HG03457 (cell line): ENCODE measurements at regions not wholly inside any gene's neighbourhood (a gene's known extent, or its start where the extent isn't known, plus 50 kb on each side); places are given as distances from the start of the nearest gene placed in this dataset.
"Not testable (repeated sequence)": the region's sequence is repeated elsewhere in the genome, so short reads cannot be mapped to it uniquely, and the experiment has no call there.

Experiments
- ATAC-seq: cut with Tn5 transposase; IDR thresholded peaks from one replicate; pipeline ENCODE4 v1.9.1; 2021; ENCODE audit warnings: moderate number of reproducible peaks; ENCODE audit not compliant: unreplicated experiment

DNA sequence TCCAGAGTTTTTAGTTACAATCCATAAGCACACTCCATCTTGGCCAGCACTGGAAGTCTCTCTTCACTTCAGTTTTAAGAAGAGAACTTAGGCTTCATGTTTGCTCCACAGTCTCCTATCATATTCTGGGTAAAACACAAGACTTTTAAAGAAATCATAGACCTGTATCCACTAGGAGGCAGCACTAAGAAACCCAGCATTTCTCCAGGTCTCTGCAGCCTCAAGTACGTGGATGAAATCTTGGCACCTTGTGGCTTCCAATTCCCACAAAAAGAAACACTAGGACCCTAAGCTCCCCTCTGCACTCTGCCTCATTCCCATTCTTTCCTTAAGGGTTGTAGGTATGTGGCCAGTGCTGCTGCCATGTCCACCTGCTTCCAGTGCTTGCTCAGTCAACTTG, 367.3 kb upstream of the CASK start:
- ATAC-seq, result no peak

DNA sequence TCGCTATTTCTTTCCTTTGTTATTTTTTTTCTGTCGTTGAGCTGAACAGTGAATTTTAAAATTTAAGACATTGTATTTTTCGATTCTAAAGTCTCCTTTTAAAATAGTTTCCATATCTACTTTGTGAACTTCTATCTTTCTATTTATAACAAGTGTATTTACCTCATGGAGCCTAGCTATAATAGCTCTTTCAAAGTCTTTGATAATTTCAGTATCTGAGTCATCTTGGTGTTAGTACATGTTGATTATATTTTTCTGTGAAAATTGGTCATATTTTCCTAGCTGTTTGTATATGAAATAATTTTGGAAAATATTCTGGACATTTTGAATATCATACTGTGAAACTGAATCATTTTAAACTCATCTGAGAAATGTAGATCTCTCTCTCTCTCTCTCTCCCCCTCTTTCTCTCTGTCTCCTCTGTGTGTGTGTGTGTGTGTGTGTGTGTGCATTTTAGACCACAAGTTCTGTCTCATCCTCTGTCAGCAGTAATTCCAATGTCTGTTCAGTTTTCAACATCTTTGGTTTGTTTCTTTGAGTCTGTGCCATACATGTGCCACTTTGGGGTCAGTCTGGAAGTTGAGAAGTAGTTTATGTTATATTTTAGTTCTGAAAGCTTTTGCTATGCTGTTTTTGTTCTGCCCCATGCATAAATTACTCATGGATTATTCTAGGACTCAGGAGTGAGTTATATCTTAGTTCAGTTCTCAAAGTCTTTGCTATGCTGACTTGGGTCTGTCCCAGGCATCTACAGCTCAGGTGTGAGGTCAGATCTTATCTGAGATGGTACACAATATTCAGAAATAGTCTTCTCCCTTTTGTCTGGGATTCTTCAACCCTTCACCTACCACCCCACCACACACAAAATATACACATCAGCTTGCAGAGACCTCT, 366.4 kb upstream of the CASK start:
- no peak for ATAC-seq

DNA sequence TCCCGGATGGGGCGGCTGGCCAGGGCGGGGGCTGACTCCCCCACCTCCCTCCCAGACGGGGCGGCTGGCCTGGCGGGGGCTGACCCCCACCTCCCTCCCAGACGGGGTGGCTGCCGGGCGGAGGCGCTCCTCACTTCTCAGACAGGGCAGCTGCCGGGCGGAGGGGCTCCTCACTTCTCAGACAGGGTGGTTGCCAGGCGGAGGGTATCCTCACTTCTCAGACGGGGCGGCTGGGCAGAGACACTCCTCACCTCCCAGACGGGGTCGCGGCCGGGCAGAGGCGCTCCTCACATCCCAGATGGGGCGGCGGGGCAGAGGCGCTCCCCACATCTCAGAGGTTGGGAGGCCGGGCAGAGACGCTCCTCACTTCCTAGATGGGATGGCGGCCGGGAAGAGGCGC, 362.3 kb upstream of the CASK start:
- ATAC-seq, result not testable (repeated sequence)

DNA sequence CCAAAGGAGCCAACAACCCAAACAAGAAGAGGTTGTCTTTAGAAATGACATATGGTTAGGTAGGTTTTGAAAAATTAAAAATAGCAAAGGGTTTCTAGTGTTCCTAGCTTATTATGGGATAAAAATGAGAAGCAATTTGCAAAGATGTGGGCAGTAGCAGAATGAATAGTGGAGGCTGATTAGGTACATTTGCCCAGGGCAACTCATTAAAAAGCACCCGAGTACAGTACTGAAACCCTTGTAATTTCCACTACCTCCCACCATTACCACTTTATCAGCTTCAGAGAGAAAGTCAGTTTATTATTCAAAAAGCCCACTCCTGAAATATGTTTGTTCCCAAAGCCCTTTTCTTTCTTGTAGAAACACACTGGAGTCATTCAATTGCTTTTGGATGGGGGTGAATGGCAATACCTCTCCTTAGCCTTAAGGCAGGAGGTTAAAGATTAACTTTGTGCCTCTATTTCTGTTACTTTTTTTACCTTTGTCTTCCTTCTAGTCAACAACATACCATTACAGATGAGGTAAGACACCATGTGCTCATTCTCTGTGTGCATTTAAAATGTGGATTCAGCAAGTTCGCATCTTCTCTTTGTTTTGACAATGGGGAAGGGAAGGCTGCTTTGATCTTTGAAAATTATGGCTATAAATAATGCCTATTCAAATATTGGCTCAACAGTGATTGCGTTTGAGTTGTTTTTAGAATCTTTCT, 353.8 kb upstream of the CASK start:
- no peak for ATAC-seq

DNA sequence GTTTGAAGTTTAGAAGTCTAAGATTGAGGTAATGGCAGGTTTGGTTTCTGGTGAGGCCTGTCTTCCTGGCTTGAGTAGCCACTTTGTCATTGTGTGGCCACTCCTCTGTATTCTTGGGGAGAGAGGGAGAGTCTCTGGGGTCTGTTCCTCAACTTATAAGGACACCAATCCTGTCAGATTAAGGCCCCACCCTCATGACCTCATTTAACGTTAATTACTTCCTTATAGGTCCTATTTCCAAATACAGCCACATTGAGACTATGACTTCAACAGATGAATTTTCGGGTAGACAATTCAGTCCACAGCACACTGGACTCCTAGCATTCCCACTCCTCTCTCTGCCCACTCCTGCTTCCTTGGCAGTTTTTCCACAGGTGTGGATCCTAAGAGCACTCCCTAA, 350.8 kb upstream of the CASK start:
- ATAC-seq, result no peak

DNA sequence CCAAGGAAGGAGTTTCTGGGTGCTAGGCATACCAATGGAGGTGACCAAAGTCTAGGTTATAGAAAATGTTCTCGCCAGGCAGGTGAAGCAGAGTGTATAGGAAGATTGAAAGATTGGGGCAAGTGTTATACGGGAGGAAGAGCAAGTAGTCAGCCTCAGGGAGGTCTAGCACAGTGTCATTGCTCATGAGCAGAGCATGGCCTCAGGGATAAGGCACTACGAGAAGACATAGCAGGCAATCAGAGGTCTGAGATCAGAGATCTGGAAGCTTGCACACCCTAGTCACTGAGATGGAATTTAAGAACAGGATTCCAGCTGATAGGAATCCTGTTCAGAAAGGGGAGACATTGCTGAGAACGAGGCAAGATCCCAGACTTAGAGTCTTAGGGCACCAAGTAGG, 350.0 kb upstream of the CASK start:
- ATAC-seq, result no peak

DNA sequence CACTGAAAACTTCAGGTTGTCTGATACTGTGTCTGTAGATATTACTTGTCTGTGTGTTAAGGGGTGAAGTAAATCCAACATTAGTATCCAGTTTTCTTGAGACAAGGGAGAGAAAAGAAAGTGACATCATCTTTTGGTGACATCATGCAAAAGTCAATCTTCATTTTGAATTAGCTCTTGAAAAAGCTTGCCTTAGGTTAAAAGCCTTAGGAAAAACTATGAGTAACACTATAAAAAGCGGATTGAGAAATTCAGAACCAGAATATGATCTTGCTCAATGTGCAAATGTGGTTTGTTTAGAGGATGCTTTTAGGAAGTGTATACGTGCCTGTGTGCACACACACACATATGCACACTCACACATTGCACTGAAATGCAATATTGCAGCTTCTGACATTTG, 345.8 kb upstream of the CASK start:
- ATAC-seq, result no peak

DNA sequence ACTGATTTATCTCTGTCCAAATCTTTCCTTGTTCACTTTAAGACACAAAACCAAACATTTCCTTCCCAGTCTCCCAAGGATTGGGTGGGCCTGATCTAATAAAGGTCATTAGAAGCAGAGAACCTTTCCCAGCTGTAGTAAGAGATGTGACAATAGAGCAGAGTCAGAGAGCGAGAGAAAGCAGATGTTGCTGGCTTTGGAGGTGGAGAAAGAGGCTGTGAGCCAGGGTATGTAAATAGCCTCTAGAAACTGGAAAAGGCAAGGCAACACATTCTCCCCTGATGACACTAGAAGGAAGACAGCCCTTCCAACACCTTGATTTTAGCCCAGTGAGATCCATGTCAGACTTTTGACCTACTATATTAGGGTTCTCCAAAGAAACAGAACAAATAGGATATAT, 337.5 kb upstream of the CASK start:
- no peak for ATAC-seq

DNA sequence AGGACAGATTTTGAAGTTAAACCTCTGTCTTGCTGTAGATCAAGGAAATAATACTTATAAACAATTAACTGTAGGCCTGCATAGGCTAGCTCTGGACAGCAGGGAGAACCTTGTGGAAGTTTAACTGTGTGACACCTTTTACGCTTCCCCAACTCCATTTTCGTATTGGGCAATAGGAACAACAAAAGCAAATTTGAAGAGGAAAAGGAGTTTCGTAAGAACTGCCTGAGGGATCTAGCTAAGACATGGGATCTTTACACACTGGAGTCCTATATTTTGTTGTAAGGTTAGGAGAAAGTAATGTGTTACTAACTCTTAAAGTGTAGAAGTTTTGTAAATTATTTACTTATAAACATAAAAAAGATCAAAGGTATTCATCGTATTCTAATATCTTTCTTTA, 324.9 kb upstream of the CASK start:
- no peak for ATAC-seq

DNA sequence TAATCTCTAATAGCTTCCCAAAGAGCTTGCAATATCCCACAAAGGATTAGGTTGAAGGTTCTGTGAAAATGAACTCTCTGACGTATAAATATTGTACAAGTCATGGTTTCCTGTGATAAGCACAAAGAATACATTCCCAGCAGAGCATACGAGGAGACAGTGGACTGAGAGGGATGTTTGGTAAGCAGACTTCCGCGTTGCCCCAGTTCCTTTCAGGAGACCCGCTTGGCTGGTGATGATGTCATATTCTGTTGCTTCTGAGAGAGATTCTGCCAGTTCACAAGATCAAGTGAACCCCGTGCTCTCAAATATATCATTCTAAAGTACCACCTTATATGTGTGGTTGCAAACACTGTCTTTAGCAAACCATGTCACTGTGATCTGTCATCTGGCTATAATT, 323.9 kb upstream of the CASK start:
- no peak for ATAC-seq

DNA sequence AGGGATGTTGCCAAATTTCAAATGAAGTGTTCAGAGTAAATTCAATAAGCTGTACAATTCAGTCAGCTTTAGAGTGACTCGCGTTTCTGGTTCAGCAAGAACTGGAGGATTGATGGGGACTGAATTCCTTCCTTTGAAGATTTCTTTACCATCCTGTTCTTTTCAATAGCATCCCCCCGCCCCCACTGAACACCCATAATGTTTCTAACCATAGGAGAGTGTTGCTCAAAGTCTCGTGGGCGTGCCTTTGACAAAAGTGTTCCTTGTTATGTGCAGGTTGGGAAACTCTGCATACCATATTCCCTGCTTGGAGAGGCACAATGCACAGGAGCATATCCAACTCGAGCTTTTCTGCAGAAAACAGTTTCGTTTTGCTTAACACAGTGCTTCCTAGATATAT, 323.5 kb upstream of the CASK start:
- no peak for ATAC-seq

DNA sequence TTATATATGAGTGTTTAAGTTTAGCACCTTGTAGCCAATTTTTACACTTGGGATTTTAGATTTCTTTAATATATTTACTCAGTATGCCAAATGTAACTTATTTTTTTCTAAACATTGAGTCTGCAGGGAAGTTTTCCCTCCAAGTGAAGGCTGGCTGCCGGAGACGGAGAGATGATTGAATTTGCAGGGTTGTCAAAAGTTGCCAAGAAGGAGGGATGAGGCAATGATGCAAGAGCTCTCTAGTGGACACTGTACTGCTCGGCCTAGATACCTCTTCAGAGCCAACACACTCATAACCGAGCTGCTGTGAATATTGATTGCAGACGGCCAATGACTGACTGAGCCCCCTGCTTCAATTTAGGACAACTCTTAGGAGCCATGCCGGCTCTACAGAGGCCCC, 318.6 kb upstream of the CASK start:
- no peak for ATAC-seq

DNA sequence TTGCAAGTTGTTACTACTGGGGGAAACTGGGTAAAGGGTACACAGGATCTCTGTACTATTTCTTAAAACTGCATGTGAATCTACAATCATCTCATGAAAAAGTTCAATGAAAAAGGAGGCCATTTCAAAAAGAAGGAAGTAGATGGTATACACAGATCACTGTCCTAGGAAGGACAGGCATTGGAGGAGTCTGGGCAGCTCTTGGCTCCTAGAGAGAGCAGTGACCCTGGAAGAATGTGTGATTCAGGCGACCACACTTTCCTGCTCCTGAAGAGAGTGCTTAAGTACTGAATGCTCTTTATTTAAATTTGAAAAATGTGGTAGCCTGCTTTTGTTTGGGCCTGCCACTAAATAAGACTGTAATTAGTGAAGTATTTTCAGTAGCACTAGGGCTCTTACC, 318.1 kb upstream of the CASK start:
- ATAC-seq, result no peak

DNA sequence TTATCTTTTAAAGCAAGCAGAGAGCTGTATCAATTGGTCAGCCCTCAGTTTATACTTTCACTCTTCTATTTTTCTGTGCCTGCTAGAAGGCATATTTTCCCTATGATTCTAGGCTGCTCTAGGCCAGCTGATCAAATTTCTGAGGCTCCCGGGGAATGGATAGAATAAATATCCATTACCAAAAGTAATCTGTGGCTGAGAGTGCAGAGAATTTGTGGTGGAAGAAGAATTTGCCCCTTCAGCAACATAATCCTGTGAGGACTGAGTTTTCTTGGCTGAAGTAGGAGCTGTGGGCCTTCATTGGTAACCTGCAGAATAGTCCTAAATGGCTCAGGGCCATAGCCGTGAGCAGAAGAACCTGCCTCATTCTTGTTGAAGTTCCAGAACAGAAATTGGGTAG, 314.6 kb upstream of the CASK start:
- ATAC-seq, result no peak

DNA sequence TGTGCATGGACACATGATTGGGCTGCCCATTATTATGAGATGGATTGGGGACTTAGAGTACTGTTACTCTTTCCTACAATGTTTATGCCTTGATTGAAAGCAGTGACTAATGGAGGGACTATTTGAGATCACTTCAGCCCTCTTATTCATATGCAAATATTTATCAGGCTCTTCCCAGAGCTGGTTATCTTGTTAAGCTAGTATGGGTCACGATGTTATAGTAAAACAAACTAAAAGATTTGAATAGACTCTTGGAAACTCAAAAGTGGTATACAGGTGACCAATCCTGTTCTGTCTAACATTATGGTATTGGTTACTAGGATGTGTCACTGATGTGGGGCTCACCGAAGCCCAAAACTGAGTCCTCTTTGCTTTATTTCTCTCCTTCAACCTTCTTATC, 306.2 kb upstream of the CASK start:
- no peak for ATAC-seq

DNA sequence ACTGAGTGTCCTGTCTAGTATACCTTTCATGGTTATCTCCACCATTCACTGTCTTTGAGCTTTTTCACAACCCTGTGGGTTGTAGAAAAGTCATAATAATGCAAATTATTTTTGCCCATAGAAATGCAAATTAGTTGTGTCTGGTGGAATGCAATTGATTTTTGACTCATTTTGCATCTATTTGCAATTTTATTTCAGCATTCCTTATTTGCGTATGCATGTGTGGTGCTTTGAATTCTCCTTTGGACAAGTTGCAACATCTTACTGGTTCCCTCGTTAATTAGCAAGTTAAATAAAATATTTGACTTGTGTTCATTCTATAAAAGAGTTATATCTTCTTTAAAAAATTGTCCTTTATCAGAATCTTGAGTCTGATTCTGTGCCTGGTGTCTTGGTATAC, 297.3 kb upstream of the CASK start:
- no peak for ATAC-seq

DNA sequence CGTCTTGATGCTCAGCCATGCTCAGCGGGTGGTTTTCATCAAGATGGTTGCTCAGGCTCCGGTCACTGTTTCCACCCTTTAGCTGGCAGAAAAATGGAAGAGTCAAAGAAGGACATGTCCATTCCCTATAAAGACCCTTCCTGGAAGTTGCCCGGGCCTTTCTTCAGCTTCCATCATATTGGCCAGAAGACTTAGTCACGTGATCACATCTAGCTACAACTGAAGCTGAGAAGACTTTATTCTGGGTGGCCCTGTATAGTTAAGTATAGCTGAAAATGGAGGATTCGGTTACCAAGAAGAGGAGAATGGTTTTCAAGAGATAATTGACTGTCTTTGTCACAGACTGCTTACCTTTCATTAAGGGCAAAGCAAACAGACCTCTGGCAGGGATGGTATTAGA, 296.7 kb upstream of the CASK start:
- ATAC-seq, result no peak

DNA sequence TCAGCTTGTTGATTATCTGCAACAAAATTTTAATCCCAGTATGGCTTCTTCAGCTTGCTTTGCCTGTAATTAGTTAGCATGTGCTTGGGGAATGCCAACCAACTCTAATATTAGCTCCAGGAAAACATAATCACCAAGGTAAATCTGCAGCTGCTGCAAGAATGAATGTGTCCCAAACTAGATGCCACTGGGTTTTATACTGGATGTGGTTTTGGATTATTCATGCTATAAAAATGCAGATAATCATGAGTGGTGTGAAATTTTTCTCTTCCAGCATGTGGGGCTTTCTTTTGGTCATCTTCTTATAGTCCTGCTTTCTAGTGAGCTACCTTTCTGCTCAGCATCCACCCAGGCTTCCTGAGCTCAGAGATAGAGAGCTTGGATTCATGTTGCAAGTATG, 295.9 kb upstream of the CASK start:
- ATAC-seq, result no peak

DNA sequence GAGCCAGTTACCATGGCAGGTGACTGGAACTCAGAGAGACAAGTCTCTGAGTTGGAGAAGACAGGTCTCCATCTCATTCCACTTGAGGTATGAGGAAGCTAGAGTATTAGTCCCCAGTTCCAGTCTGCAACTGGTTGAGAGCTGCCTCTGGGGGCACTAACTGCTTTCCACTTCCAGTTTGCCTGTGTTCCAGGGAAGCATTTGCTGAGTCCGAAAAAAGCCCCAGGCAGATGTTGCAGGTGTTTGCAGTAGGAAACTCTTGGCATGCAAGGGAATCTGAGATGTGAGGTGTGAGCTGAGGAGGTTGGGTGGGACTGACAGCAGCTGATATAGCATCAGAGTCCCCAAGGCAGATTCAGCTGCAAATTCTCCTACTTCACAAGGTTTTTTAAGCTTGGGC, 272.2 kb upstream of the CASK start:
- ATAC-seq, result no peak

DNA sequence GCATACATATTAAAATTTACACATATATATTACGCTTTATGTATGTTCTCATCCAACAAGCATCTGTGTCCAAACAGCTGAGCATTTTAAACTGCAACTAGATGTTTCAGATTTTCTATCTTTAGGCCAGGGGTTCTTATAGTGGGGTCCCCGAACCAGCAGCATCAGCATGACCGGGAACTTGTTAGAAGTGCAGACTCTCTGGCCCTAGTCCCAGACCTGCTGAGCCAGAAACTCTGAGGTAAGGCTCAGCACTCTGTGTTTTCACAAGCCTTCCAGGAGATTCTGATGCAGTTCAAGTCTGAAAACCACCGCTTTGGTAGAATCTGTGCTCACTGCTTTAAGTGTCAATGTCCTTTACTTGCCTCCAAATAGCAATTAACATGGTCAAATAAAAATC, 266.2 kb upstream of the CASK start:
- no peak for ATAC-seq

DNA sequence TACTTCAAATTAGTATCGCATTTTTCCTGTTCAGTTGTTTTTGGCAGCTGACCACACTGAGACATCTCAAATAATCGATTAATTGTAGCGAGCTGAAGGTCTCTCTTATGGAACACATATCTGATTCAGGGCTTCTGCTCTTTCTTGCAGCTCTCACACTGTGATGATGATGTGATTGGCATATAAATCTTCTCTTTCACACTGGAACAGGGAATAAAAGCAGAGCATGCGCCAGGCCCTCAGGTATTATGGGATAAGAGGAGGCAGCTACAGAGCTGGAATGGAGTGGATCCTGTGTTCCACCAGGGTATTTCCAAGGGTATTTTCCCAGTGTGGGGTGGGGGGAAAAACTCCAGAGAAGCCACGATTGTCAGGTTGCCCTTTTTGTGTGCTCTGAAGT, 265.4 kb upstream of the CASK start:
- no peak for ATAC-seq

DNA sequence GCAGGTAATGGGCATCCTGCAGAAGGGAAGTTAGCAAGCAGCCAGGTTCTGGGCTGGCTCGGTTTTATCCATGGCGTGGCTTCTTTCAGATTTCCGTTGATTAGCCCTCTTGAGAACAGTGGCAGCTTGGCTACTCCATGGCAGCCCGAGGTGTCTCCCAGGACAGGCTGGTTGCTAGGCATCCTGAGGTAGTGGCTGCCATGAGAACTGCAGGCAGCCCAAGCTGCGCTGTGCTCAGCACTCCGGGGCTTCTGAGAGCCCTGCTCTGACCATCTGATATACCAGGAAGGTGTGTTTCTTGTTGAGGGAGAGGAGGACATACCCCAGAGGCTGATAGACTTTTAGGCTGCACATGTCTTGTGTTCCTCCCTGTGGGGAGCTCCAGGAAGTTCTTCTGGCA, 253.4 kb upstream of the CASK start:
- no peak for ATAC-seq

DNA sequence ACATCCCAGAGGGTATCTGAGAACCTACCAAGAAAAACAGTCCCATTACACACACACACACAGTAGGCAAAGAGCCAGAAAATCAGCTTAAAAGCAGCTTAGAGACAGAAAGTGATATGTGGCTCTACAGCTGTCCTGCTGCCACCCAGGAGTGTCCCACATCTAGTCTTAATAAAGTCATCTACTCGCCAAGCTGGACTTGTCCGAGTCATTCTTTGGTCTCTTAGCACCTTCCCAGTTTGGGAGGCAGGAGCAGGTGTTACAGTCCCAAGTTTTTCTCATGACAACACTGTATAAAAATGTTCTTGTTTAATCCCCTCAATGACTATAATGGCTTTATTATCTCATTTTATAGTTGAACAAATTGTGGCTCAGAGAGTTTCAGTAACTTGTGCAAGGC, 252.5 kb upstream of the CASK start:
- ATAC-seq, result no peak
